GM12891 (cell line): ENCODE measurements at regions not wholly inside any gene's neighbourhood (a gene's known extent, or its start where the extent isn't known, plus 50 kb on each side); places are given as distances from the start of the nearest gene placed in this dataset.

Experiments
- POLR2AphosphoS5 ChIP-seq: IDR thresholded peaks from 2 replicates; pipeline ENCODE4 v1.6.1; 2011; ENCODE audit warnings: low read depth, low read length, control low read depth
- SPI1 ChIP-seq: IDR thresholded peaks from 2 replicates; pipeline ENCODE4 v1.6.1; 2011; ENCODE audit warnings: low read depth, low read length, control low read depth

- no peak for TF ChIP-seq POLR2AphosphoS5
- no peak for TF ChIP-seq SPI1
Measured at GRCh38 chr18:29172756-29173067, 995.8 kb upstream of the CDH2 start.
